ENCODE measurements at regions not wholly inside any gene's neighbourhood (a gene's known extent, or its start where the extent isn't known, plus 50 kb on each side); places are given as distances from the start of the nearest gene placed in this dataset.

- DNase-seq (ENCODE audit: low read depth) = peak; percentile 47
These were observed 125.5 kb upstream of the SVIL start for GRCh38 chr10:29760138-29760900.

GRCh38 chr10:29757551-29758297 lies 123.0 kb upstream of the SVIL start:
- DNase-seq (ENCODE audit: low read depth) = peak; percentile 90

- DNase-seq (ENCODE audit: low read depth) = no peak
These were observed 121.7 kb upstream of the SVIL start for GRCh38 chr10:29756451-29756850.

- DNase-seq (ENCODE audit: low read depth) = no peak
These were observed 118.5 kb upstream of the SVIL start for GRCh38 chr10:29753283-29753682.

GRCh38 chr10:29751684-29752083 lies 116.9 kb upstream of the SVIL start:
- no peak for DNase-seq (ENCODE audit: low read depth)

- DNase-seq (ENCODE audit: low read depth) = no peak
These were observed 116.5 kb upstream of the SVIL start for GRCh38 chr10:29751240-29751639.

GRCh38 chr10:29749150-29749549 lies 114.4 kb upstream of the SVIL start:
- DNase-seq (ENCODE audit: low read depth) = no peak

- DNase-seq (ENCODE audit: low read depth) = no peak
These were observed 113.4 kb upstream of the SVIL start for GRCh38 chr10:29748109-29748650.

GRCh38 chr10:29746080-29746797 lies 111.5 kb upstream of the SVIL start:
- peak; percentile 11 for DNase-seq (ENCODE audit: low read depth)

GRCh38 chr10:29740981-29741545 lies 106.3 kb upstream of the SVIL start:
- no peak for DNase-seq (ENCODE audit: low read depth)

GRCh38 chr10:29738341-29738740 lies 103.6 kb upstream of the SVIL start:
- DNase-seq (ENCODE audit: low read depth) = no peak

- no peak for DNase-seq (ENCODE audit: low read depth)
These were observed 102.4 kb upstream of the SVIL start for GRCh38 chr10:29737074-29737593.

GRCh38 chr10:29736366-29737073 lies 101.7 kb upstream of the SVIL start:
- DNase-seq (ENCODE audit: low read depth) = no peak

GRCh38 chr10:29735628-29736365 lies 101.0 kb upstream of the SVIL start:
- DNase-seq (ENCODE audit: low read depth) = no peak

- no peak for DNase-seq (ENCODE audit: low read depth)
These were observed 100.3 kb upstream of the SVIL start for GRCh38 chr10:29734962-29735627.

GRCh38 chr10:29734640-29734961 lies 99.8 kb upstream of the SVIL start:
- DNase-seq (ENCODE audit: low read depth) = no peak

GRCh38 chr10:29733323-29733722 lies 98.6 kb upstream of the SVIL start:
- DNase-seq (ENCODE audit: low read depth) = no peak

GRCh38 chr10:29732918-29733317 lies 98.1 kb upstream of the SVIL start:
- no peak for DNase-seq (ENCODE audit: low read depth)

- no peak for DNase-seq (ENCODE audit: low read depth)
These were observed 97.0 kb upstream of the SVIL start for GRCh38 chr10:29731760-29732159.

GRCh38 chr10:29730969-29731368 lies 96.2 kb upstream of the SVIL start:
- DNase-seq (ENCODE audit: low read depth) = no peak

Data from M059J (cell line).